ENCODE measurements at regions not wholly inside any gene's neighbourhood (a gene's known extent, or its start where the extent isn't known, plus 50 kb on each side); places are given as distances from the start of the nearest gene placed in this dataset.

- no peak for DNase-seq
Observed at GRCh38 chr5:96243862-96244261, 189.2 kb downstream of the PCSK1 start.

- DNase-seq = no peak
Observed at GRCh38 chr5:96243203-96243602, 189.8 kb downstream of the PCSK1 start.

GRCh38 chr5:96242571-96242970 lies 190.5 kb downstream of the PCSK1 start:
- DNase-seq = no peak

GRCh38 chr5:96236831-96237230 lies 196.2 kb downstream of the PCSK1 start:
- no peak for DNase-seq

GRCh38 chr5:96236051-96236450 lies 197.0 kb downstream of the PCSK1 start:
- DNase-seq = no peak

GRCh38 chr5:96235008-96235910 lies 197.8 kb downstream of the PCSK1 start:
- no peak for DNase-seq

- DNase-seq = no peak
Observed at GRCh38 chr5:96232602-96233001, 200.4 kb downstream of the PCSK1 start.

- DNase-seq = no peak
Observed at GRCh38 chr5:96229188-96229587, 203.9 kb downstream of the PCSK1 start.

- no peak for DNase-seq
Observed at GRCh38 chr5:96228408-96228807, 204.6 kb downstream of the PCSK1 start.

- DNase-seq = no peak
Observed at GRCh38 chr5:96227957-96228356, 205.1 kb downstream of the PCSK1 start.

- no peak for DNase-seq
Observed at GRCh38 chr5:96226941-96227552, 206.0 kb downstream of the PCSK1 start.

- DNase-seq = no peak
Observed at GRCh38 chr5:96222129-96222528, 210.9 kb downstream of the PCSK1 start.

- no peak for DNase-seq
Observed at GRCh38 chr5:96220610-96221390, 212.2 kb downstream of the PCSK1 start.

GRCh38 chr5:96219580-96220281 lies 213.3 kb downstream of the PCSK1 start:
- no peak for DNase-seq

- DNase-seq = no peak
Observed at GRCh38 chr5:96218653-96219052, 214.4 kb downstream of the PCSK1 start.

GRCh38 chr5:96214442-96215197 lies 218.4 kb downstream of the PCSK1 start:
- DNase-seq = no peak

- DNase-seq = no peak
Observed at GRCh38 chr5:96209829-96210228, 223.2 kb downstream of the PCSK1 start.

GRCh38 chr5:96207420-96207819 lies 225.6 kb downstream of the PCSK1 start:
- DNase-seq = no peak

GRCh38 chr5:96203761-96204160 lies 229.3 kb downstream of the PCSK1 start:
- no peak for DNase-seq

- DNase-seq = no peak
Observed at GRCh38 chr5:96201503-96201902, 231.5 kb downstream of the PCSK1 start.

- no peak for DNase-seq
Observed at GRCh38 chr5:96200641-96201040, 232.4 kb downstream of the PCSK1 start.

GRCh38 chr5:96199713-96200183 lies 233.3 kb downstream of the PCSK1 start:
- no peak for DNase-seq

Measured in SHP77 treated with DMSO at 0.1 percent for 48 hours (cell line).